ENCODE measurements at regions not wholly inside any gene's neighbourhood (a gene's known extent, or its start where the extent isn't known, plus 50 kb on each side); places are given as distances from the start of the nearest gene placed in this dataset.
"Not testable (repeated sequence)": the region's sequence is repeated elsewhere in the genome, so short reads cannot be mapped to it uniquely, and the experiment has no call there.

GRCh38 chr17:52986056-52986662, 827.6 kb upstream of the CA10 start:
- FAIRE-seq (no peak), DNase-seq (no peak)

DNA sequence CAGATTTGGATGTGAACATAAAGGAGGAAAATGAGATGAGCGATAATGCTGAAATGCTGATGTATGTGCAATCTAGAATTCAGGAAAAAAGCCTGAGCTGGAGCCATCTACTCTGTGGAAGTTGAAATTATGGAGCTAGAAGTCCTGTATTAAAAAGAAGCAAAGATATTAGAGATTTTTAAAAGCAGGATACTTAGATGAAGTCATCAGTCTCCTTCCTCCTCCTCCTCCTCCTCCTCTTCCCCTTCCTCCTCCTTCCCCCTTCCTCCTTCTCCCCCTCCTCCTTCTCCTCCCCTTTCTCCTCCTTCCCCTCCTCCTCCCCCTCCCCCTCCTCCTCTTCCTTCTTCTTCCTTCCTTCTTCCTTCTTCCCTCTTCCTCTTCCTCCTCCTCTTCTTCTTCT, 823.8 kb upstream of the CA10 start:
- DNase-seq (no peak), FAIRE-seq (no peak)
- no peaks in the 10 kb centered on the region for H3K9me3 ChIP-seq (ENCODE audit: control insufficient read depth in 2 of 2, insufficient read depth in 1 of 2, low read depth in 1 of 2, low read length in 1 of 2)
- no peaks in the 10 kb centered on the region for H3K27me3 ChIP-seq (ENCODE audit: control insufficient read depth in 3 of 3, insufficient read depth in 3 of 3, low read length in 3 of 3)
- no peaks in the 10 kb centered on the region for H3K4me1 ChIP-seq (ENCODE audit: control insufficient read depth in 3 of 3, insufficient read depth in 2 of 3, low read depth in 1 of 3, low read length in 2 of 3)
- 88 to 95% (median 89%) methylated on average over 1 of the region's 1 CpG for WGBS, 3 donors
- no peaks in the 10 kb centered on the region for H3K36me3 ChIP-seq (ENCODE audit: control insufficient read depth in 3 of 3, insufficient read depth in 2 of 3, low read depth in 1 of 3, low read length in 3 of 3)
- H3K4me3 ChIP-seq (ENCODE audit: low read depth in 1 of 3, low read length in 3 of 3): no peak overlapping the region
- H3K27ac ChIP-seq (ENCODE audit: low read depth in 1 of 3, low read length in 2 of 3): no peak overlapping the region

More at GRCh38 chr17:52986056-52986662, 827.6 kb upstream of the CA10 start:
- Histone ChIP-seq H3K4me1 (ENCODE audit: control insufficient read depth in 3 of 3, insufficient read depth in 2 of 3, low read depth in 1 of 3, low read length in 2 of 3) (no peaks in the 10 kb centered on the region), H3K9me3 (ENCODE audit: control insufficient read depth in 2 of 2, insufficient read depth in 1 of 2, low read depth in 1 of 2, low read length in 1 of 2) (no peaks in the 10 kb centered on the region), H3K27ac (ENCODE audit: low read depth in 1 of 3, low read length in 2 of 3) (no peak overlapping the region), H3K4me3 (ENCODE audit: low read depth in 1 of 3, low read length in 3 of 3) (no peak overlapping the region), H3K27me3 (ENCODE audit: control insufficient read depth in 3 of 3, insufficient read depth in 3 of 3, low read length in 3 of 3) (no peaks in the 10 kb centered on the region), H3K36me3 (ENCODE audit: control insufficient read depth in 3 of 3, insufficient read depth in 2 of 3, low read depth in 1 of 3, low read length in 3 of 3) (no peaks in the 10 kb centered on the region)
- WGBS, 3 donors: 36 to 48% (median 46%) methylated on average over 4 of the region's 4 CpGs

DNA sequence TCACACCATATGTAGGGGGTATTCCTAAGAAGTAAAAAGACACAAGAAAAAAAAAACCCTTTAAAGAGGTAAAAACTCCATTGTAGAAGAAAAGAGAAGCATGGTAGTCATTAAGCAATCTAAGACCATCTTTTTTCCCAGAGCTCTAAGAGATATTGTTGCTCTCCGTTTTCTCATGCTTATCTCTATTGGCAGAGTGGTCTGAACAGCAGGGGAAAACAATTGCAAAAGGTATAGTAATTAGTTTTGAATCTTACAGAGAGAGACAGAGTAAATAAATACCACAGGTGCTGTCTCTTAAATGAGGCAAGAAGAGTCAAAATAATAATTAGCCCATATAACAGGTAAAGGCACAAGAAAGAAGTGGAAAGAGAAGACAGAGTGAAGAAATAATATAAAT, 821.4 kb upstream of the CA10 start:
- Histone ChIP-seq H3K4me1 (ENCODE audit: control insufficient read depth in 3 of 3, insufficient read depth in 2 of 3, low read depth in 1 of 3, low read length in 2 of 3) (no peaks in the 10 kb centered on the region), H3K27me3 (ENCODE audit: control insufficient read depth in 3 of 3, insufficient read depth in 3 of 3, low read length in 3 of 3) (no peaks in the 10 kb centered on the region), H3K4me3 (ENCODE audit: low read depth in 1 of 3, low read length in 3 of 3) (no peak overlapping the region), H3K27ac (ENCODE audit: low read depth in 1 of 3, low read length in 2 of 3) (no peak overlapping the region), H3K9me3 (ENCODE audit: control insufficient read depth in 2 of 2, insufficient read depth in 1 of 2, low read depth in 1 of 2, low read length in 1 of 2) (no peaks in the 10 kb centered on the region), H3K36me3 (ENCODE audit: control insufficient read depth in 3 of 3, insufficient read depth in 2 of 3, low read depth in 1 of 3, low read length in 3 of 3) (no peaks in the 10 kb centered on the region)
- WGBS, 3 donors: 52 to 65% (median 61%) methylated on average over 1 of the region's 1 CpG
- no peak for DNase-seq
- FAIRE-seq: no peak

- 84 to 97% (median 88%) methylated on average over 3 of the region's 3 CpGs for WGBS, 3 donors
Observed at GRCh38 chr17:52965856-52966255, 807.3 kb upstream of the CA10 start.

GRCh38 chr17:52961751-52962150, 803.2 kb upstream of the CA10 start:
- not testable (repeated sequence) for FAIRE-seq; H3K36me3 ChIP-seq (ENCODE audit: control insufficient read depth in 3 of 3, insufficient read depth in 2 of 3, low read depth in 1 of 3, low read length in 3 of 3); H3K27ac ChIP-seq (ENCODE audit: low read depth in 1 of 3, low read length in 2 of 3); H3K27me3 ChIP-seq (ENCODE audit: control insufficient read depth in 3 of 3, insufficient read depth in 3 of 3, low read length in 3 of 3); H3K4me1 ChIP-seq (ENCODE audit: control insufficient read depth in 3 of 3, insufficient read depth in 2 of 3, low read depth in 1 of 3, low read length in 2 of 3); H3K4me3 ChIP-seq (ENCODE audit: low read depth in 1 of 3, low read length in 3 of 3); H3K9me3 ChIP-seq (ENCODE audit: control insufficient read depth in 2 of 2, insufficient read depth in 1 of 2, low read depth in 1 of 2, low read length in 1 of 2)
- 21 to 68% (median 39%) methylated on average over 11 of the region's 11 CpGs for WGBS, 3 donors
- peak in 1 of 2 donors; percentile 65 for DNase-seq

More at GRCh38 chr17:52965856-52966255, 807.3 kb upstream of the CA10 start:
- Histone ChIP-seq H3K27me3 (ENCODE audit: control insufficient read depth in 3 of 3, insufficient read depth in 3 of 3, low read length in 3 of 3) (no peaks in the 10 kb centered on the region), H3K27ac (ENCODE audit: low read depth in 1 of 3, low read length in 2 of 3) (no peak overlapping the region), H3K4me3 (ENCODE audit: low read depth in 1 of 3, low read length in 3 of 3) (no peak overlapping the region), H3K36me3 (ENCODE audit: control insufficient read depth in 3 of 3, insufficient read depth in 2 of 3, low read depth in 1 of 3, low read length in 3 of 3) (no peaks in the 10 kb centered on the region), H3K9me3 (ENCODE audit: control insufficient read depth in 2 of 2, insufficient read depth in 1 of 2, low read depth in 1 of 2, low read length in 1 of 2) (no peaks in the 10 kb centered on the region), H3K4me1 (ENCODE audit: control insufficient read depth in 3 of 3, insufficient read depth in 2 of 3, low read depth in 1 of 3, low read length in 2 of 3) (no peaks in the 10 kb centered on the region)
- FAIRE-seq (no peak), DNase-seq (no peak)

DNA sequence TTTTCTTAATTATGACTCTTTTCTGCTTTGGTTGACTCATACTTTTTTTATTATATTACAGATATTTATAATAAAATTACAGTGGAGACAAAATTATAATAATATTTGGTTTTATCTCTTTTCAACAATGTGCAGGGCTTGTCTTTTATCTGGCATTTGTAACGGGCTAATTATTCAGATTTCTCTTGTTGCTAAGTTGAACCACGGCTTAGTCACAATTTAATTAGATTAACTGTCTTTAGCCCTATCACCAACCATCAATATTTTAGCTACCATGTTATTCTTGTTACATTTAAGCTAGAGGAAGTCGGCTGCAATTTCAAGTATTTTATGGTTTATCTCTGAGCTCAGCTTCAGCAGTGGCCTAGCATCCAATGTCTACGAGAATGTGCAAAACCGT, 798.9 kb upstream of the CA10 start:
- Histone ChIP-seq H3K27me3 (ENCODE audit: control insufficient read depth in 3 of 3, insufficient read depth in 3 of 3, low read length in 3 of 3) (no peaks in the 10 kb centered on the region), H3K36me3 (ENCODE audit: control insufficient read depth in 3 of 3, insufficient read depth in 2 of 3, low read depth in 1 of 3, low read length in 3 of 3) (no peaks in the 10 kb centered on the region), H3K9me3 (ENCODE audit: control insufficient read depth in 2 of 2, insufficient read depth in 1 of 2, low read depth in 1 of 2, low read length in 1 of 2) (no peaks in the 10 kb centered on the region), H3K27ac (ENCODE audit: low read depth in 1 of 3, low read length in 2 of 3) (no peak overlapping the region), H3K4me3 (ENCODE audit: low read depth in 1 of 3, low read length in 3 of 3) (no peak overlapping the region), H3K4me1 (ENCODE audit: control insufficient read depth in 3 of 3, insufficient read depth in 2 of 3, low read depth in 1 of 3, low read length in 2 of 3) (no peaks in the 10 kb centered on the region)
- DNase-seq (no peak), FAIRE-seq (no peak)
- 83 to 90% (median 84%) methylated on average over 5 of the region's 5 CpGs for WGBS, 3 donors

DNA sequence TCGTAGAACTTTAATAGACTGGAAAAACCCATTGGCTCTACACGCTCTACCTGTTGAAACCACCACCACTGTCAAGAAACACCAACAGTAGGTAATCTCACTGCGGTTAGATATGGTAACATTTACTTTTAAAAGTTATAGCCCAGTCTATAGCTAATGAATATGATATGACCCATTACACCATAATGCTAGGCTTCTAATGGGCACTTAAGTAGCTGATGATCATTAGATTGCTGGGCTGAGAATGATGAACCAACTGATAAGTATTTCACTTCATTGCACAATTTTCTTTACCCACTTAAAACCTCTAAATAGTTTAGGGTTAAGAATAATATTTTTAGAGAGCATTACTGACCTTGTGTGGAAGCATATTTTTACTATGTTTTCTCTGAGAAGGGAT, 788.9 kb upstream of the CA10 start:
- WGBS, 3 donors: 57 to 62% (median 60%) methylated on average over 3 of the region's 3 CpGs
- no peaks in the 10 kb centered on the region for H3K27me3 ChIP-seq (ENCODE audit: control insufficient read depth in 3 of 3, insufficient read depth in 3 of 3, low read length in 3 of 3)
- H3K9me3 ChIP-seq (ENCODE audit: control insufficient read depth in 2 of 2, insufficient read depth in 1 of 2, low read depth in 1 of 2, low read length in 1 of 2): no peaks in the 10 kb centered on the region
- H3K4me1 ChIP-seq (ENCODE audit: control insufficient read depth in 3 of 3, insufficient read depth in 2 of 3, low read depth in 1 of 3, low read length in 2 of 3): no peaks in the 10 kb centered on the region
- no peak overlapping the region for H3K4me3 ChIP-seq (ENCODE audit: low read depth in 1 of 3, low read length in 3 of 3)
- no peaks in the 10 kb centered on the region for H3K36me3 ChIP-seq (ENCODE audit: control insufficient read depth in 3 of 3, insufficient read depth in 2 of 3, low read depth in 1 of 3, low read length in 3 of 3)
- H3K27ac ChIP-seq (ENCODE audit: low read depth in 1 of 3, low read length in 2 of 3): no peak overlapping the region
- no peak for DNase-seq
- no peak for FAIRE-seq

GRCh38 chr17:52938623-52939230, 780.2 kb upstream of the CA10 start:
- DNase-seq: no peak
- peaks cover 2 to 15% of the 10 kb centered on the region in 2 donors for H3K9me3 ChIP-seq (ENCODE audit: control insufficient read depth in 2 of 2, insufficient read depth in 1 of 2, low read depth in 1 of 2, low read length in 1 of 2)
- no peaks in the 10 kb centered on the region for H3K4me1 ChIP-seq (ENCODE audit: control insufficient read depth in 3 of 3, insufficient read depth in 2 of 3, low read depth in 1 of 3, low read length in 2 of 3)
- H3K36me3 ChIP-seq (ENCODE audit: control insufficient read depth in 3 of 3, insufficient read depth in 2 of 3, low read depth in 1 of 3, low read length in 3 of 3): no peaks in the 10 kb centered on the region
- no peak for FAIRE-seq
- no peaks in the 10 kb centered on the region for H3K27me3 ChIP-seq (ENCODE audit: control insufficient read depth in 3 of 3, insufficient read depth in 3 of 3, low read length in 3 of 3)
- no peak overlapping the region for H3K27ac ChIP-seq (ENCODE audit: low read depth in 1 of 3, low read length in 2 of 3)
- WGBS, 3 donors: 67 to 84% (median 71%) methylated on average over 3 of the region's 3 CpGs
- H3K4me3 ChIP-seq (ENCODE audit: low read depth in 1 of 3, low read length in 3 of 3): no peak overlapping the region

DNA sequence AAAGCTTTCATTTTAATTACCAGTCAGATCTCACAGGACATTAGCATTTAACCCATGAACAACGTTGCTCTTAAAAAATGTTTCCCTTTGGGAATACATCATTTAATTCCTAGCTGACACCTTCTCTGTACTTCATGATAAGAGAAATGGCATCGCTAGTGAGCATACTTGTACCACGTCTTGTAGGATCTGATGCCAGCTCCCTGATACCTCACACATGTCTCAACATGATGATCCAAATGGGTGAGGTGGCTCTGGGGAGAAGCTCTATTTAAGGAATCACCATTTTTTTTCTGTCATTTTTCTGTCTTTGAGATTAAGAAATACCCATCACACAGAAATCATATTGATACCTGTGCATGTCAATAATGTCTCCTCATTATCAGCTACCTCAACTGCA, 772.1 kb upstream of the CA10 start:
- H3K4me1 ChIP-seq (ENCODE audit: control insufficient read depth in 3 of 3, insufficient read depth in 2 of 3, low read depth in 1 of 3, low read length in 2 of 3): no peaks in the 10 kb centered on the region
- no peak overlapping the region for H3K27ac ChIP-seq (ENCODE audit: low read depth in 1 of 3, low read length in 2 of 3)
- DNase-seq: no peak
- H3K9me3 ChIP-seq (ENCODE audit: control insufficient read depth in 2 of 2, insufficient read depth in 1 of 2, low read depth in 1 of 2, low read length in 1 of 2): peaks cover 0 to 2% of the 10 kb centered on the region in 2 donors
- H3K27me3 ChIP-seq (ENCODE audit: control insufficient read depth in 3 of 3, insufficient read depth in 3 of 3, low read length in 3 of 3): no peaks in the 10 kb centered on the region
- no peaks in the 10 kb centered on the region for H3K36me3 ChIP-seq (ENCODE audit: control insufficient read depth in 3 of 3, insufficient read depth in 2 of 3, low read depth in 1 of 3, low read length in 3 of 3)
- H3K4me3 ChIP-seq (ENCODE audit: low read depth in 1 of 3, low read length in 3 of 3): no peak overlapping the region
- 87 to 91% (median 89%) methylated on average over 3 of the region's 3 CpGs for WGBS, 3 donors
- FAIRE-seq: no peak

All from small intestine (tissue), 7 donors.